HFFc6 (cell line): ENCODE measurements at regions not wholly inside any gene's neighbourhood (a gene's known extent, or its start where the extent isn't known, plus 50 kb on each side); places are given as distances from the start of the nearest gene placed in this dataset.

Source experiments
- DNase-seq: peaks from one replicate; pipeline ENCODE4 v3.0.0-alpha.2; 2018
- H3K27ac Mint-ChIP-seq: 2 replicates; pipeline ENCODE4 v1.8.0; 2020; ENCODE audit warnings: mild to moderate bottlenecking, mixed read lengths
- H3K27me3 Mint-ChIP-seq: 2 replicates; pipeline ENCODE4 v1.8.0; 2021; ENCODE audit warnings: mild to moderate bottlenecking, moderate library complexity, mixed read lengths; ENCODE audit not compliant: insufficient read depth
- H3K36me3 Mint-ChIP-seq: 2 replicates; pipeline ENCODE4 v1.8.0; 2021; ENCODE audit warnings: low read depth, mixed read lengths
- H3K4me1 Mint-ChIP-seq: 2 replicates; pipeline ENCODE4 v1.8.0; 2020; ENCODE audit warnings: low read depth, mixed read lengths
- H3K4me3 Mint-ChIP-seq: 2 replicates; pipeline ENCODE4 v1.8.0; 2020; ENCODE audit warnings: mild to moderate bottlenecking, moderate library complexity, mixed read lengths
- H3K9me3 Mint-ChIP-seq: 2 replicates; pipeline ENCODE4 v1.8.0; 2020; ENCODE audit warnings: mild to moderate bottlenecking, mixed read lengths
- TF ChIP-seq, protein P1 (sequence below): fragments of 200-600 bp; sonication (generic); IDR thresholded peaks from 2 replicates; pipeline ENCODE4 v1.5.0; 2021; ENCODE audit warnings: antibody characterized with exemption, mild to moderate bottlenecking

DNA sequence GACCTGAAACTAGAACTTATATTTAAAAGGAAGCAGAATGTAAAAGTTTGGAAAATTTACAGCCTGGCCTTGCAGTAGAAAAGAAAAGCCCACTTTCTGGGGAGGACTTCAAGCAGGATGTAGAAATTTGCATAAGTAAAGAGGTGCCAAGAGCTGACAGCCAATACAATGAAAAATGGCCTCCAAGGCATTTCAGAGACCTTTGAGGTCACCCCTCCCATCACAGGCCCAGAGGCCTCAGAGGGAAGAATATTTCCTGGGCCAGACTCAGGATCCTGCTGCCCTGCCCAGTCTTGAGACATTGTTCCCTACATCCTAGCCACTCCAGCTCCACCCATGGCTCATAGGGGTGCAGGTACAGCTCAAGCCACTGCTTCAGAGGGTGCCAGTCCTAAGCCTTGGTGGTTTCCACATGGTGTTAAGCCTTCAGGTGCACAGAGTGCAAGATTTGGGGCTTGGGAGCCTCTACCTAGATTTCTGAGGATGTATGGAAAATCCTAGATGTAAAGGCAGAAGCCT is 518.9 kb upstream of the INTU start:
- no peaks in the 10 kb centered on the region; the same call in 1 of the 2 replicates for H3K9me3 Mint-ChIP-seq
- no peak overlapping the region for H3K27ac Mint-ChIP-seq
- no peak overlapping the region for H3K4me3 Mint-ChIP-seq
- DNase-seq = no peak
- TF ChIP-seq, protein P1, sequence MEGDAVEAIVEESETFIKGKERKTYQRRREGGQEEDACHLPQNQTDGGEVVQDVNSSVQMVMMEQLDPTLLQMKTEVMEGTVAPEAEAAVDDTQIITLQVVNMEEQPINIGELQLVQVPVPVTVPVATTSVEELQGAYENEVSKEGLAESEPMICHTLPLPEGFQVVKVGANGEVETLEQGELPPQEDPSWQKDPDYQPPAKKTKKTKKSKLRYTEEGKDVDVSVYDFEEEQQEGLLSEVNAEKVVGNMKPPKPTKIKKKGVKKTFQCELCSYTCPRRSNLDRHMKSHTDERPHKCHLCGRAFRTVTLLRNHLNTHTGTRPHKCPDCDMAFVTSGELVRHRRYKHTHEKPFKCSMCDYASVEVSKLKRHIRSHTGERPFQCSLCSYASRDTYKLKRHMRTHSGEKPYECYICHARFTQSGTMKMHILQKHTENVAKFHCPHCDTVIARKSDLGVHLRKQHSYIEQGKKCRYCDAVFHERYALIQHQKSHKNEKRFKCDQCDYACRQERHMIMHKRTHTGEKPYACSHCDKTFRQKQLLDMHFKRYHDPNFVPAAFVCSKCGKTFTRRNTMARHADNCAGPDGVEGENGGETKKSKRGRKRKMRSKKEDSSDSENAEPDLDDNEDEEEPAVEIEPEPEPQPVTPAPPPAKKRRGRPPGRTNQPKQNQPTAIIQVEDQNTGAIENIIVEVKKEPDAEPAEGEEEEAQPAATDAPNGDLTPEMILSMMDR = no peak
- H3K36me3 Mint-ChIP-seq = no peaks in the 10 kb centered on the region
- H3K4me1 Mint-ChIP-seq = no peaks in the 10 kb centered on the region
- no peaks in the 10 kb centered on the region; the same call in 1 of the 2 replicates for H3K27me3 Mint-ChIP-seq

DNA sequence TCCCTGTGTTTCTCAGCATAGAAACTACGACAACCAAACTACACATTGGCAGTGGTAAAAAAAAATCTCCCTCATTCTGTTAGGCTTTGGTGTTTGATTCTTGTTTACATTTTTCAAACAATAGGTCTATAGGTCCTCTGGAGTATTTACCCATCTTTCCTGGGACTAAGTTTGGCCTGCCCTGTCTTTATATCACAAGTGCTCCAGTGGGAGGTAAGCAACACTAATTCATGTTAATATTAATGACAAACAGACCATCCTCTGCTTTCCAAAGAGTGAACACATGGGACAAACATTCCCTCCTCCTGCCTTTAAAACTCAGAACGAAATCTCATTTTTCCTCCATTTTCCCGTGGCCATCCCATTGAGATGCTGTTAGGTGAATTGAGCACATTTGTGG is 514.1 kb upstream of the INTU start:
- H3K4me1 Mint-ChIP-seq = no peaks in the 10 kb centered on the region
- H3K27me3 Mint-ChIP-seq = no peaks in the 10 kb centered on the region; the same call in 1 of the 2 replicates
- H3K27ac Mint-ChIP-seq = no peak overlapping the region
- no peak overlapping the region for H3K4me3 Mint-ChIP-seq
- H3K9me3 Mint-ChIP-seq = no peaks in the 10 kb centered on the region
- TF ChIP-seq, protein P1 = no peak
- no peaks in the 10 kb centered on the region for H3K36me3 Mint-ChIP-seq
- no peak for DNase-seq

DNA sequence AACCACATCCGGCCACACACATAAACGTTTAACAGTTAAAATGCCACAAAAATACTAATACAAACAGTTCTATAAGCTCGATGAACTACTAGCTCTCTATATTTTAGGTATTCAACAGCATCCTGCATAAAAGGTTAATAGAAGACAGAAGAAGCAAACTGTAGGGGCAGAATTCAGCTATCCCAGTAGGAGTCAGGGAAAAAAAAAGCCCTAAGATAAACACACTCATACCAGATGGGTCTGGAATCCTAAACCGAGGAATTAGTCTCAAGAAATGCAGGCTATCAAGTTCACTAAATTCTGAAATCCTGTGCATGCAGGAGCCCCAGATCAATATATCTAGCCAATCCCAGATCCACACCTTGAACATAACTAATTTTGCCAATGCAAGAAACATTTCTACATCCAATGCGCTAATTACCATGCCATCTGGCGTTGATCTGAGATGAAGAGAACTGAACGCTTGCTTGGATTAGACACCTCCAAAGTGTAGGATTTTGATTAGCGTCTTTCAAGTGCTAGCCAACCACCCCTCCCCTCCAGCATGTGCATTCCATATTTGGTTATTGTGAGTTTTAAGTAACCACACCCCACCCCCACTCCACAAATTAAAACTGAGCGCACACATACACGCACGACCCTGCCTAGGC is 512.2 kb upstream of the INTU start:
- no peak for DNase-seq
- no peaks in the 10 kb centered on the region for H3K36me3 Mint-ChIP-seq
- H3K27ac Mint-ChIP-seq = no peak overlapping the region
- no peak overlapping the region for H3K4me3 Mint-ChIP-seq
- no peaks in the 10 kb centered on the region for H3K4me1 Mint-ChIP-seq
- no peaks in the 10 kb centered on the region for H3K9me3 Mint-ChIP-seq
- TF ChIP-seq, protein P1 = no peak
- H3K27me3 Mint-ChIP-seq = no peaks in the 10 kb centered on the region

DNA sequence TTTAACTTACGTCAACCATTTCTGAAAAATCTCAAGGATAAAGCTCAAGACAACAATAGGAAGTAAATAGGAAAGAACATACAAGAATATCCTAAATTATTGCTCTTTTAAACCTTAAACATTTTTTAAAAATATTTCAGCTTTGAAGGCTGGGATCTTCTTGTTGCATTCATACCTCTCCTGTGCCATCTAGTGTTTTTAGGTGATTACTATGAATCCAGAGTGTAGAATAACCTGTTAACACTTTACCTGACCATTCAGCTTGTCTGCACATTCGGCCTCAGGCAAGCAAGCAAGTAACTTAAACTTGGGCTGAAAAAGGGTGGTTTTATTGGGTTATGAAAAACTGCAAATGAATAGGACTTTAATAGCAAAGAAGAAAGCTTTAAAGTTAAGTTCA is 507.8 kb upstream of the INTU start:
- no peaks in the 10 kb centered on the region for H3K4me1 Mint-ChIP-seq
- DNase-seq = peak; percentile 30
- no peaks in the 10 kb centered on the region for H3K9me3 Mint-ChIP-seq
- no peak overlapping the region for H3K4me3 Mint-ChIP-seq
- H3K36me3 Mint-ChIP-seq = no peaks in the 10 kb centered on the region
- no peak overlapping the region for H3K27ac Mint-ChIP-seq
- TF ChIP-seq, protein P1 = peak; percentile 61
- H3K27me3 Mint-ChIP-seq = 0 out of 2 replicates have a peak, but pooled peaks cover 2% of the 10 kb centered on the region

DNA sequence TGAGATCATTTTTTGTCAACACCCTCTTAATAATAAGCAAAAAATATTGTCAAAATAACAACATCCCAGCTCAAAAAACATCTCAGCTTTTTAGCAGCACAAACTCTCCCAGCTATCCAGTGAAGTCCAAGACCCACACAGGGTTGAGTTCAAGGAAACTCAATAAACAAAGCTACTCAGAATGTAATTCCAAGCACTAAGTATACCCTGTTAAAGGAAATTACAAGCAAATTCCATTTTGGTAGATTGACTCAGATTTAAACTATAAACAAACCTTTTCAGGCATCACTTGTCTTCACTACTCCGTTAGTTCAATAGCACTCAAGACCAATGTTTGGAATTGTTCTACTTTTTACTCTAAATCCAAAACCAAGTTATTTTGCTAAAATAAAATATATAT is 506.0 kb upstream of the INTU start:
- H3K27me3 Mint-ChIP-seq = 0 out of 2 replicates have a peak, but pooled peaks cover 2% of the 10 kb centered on the region
- H3K4me1 Mint-ChIP-seq = no peaks in the 10 kb centered on the region
- H3K36me3 Mint-ChIP-seq = no peaks in the 10 kb centered on the region
- DNase-seq = no peak
- H3K9me3 Mint-ChIP-seq = no peaks in the 10 kb centered on the region
- TF ChIP-seq, protein P1 = no peak
- H3K27ac Mint-ChIP-seq = no peak overlapping the region
- H3K4me3 Mint-ChIP-seq = no peak overlapping the region
